GOT3 (cell line): ENCODE measurements at regions not wholly inside any gene's neighbourhood (a gene's known extent, or its start where the extent isn't known, plus 50 kb on each side); places are given as distances from the start of the nearest gene placed in this dataset.

ENCODE experiments used
- DNase-seq: peaks from one replicate; lab custom pipeline; 2025; ENCODE audit warnings: mixed read lengths; lab: John Stamatoyannopoulos, UW

- DNase-seq, result no peak
Measured at GRCh38 chr18:56278421-56279003, 359.9 kb downstream of the TXNL1 start.

- no peak for DNase-seq
Measured at GRCh38 chr18:56276466-56276865, 361.9 kb downstream of the TXNL1 start.

DNA sequence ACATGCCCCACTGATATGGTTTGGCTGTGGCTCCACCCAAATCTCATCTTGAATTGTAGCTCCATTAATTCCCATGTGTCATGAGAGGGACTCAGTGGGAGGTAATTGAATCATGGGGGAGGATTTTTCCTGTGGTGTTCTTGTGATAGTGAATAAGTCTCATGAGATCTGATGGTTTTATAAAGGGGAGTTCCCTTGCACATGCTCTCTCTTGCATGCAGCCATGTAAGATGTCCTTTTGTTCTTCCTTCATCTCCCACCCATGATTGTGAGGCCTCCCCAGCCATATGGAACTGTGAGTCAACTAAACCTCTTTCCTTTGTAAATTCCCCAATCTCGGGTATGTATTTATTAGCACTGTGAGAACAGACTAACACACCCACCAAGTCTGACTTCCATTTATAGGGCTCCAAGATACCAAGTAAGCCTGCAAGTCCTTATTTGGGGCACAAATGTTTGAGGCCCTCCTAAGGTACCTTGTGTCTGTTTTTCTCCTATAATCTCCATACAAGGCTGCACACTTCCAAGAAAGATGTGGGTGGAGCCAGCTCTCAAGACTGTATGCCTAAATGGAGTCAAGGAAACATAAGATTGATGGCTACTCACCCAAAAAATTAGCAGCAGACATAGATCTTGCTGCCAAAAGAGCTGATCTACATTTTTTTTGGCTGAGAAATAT, 364.7 kb downstream of the TXNL1 start:
- no peak for DNase-seq

- no peak for DNase-seq
Measured at GRCh38 chr18:56270671-56271250, 367.6 kb downstream of the TXNL1 start.

DNA sequence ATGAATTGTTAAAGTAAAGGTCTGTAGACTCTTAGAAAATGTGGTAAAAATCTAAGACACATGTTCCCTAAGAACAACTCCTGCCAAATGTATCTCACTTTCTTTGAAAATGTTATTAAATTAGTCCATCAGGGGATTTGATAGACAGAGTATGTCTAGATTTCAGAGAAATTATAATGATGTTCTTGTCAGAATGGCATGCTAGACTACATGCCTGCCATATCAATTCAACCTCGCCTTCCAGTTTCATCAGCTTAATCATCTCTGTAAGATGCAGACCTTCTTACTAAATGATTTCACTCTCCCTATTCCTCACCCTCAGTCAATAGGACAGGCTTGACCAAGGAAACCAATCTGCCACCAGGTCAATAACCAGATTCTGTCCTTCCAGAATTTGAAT, 368.4 kb downstream of the TXNL1 start:
- no peak for DNase-seq

- no peak for DNase-seq
Measured at GRCh38 chr18:56268952-56269351, 369.4 kb downstream of the TXNL1 start.

DNA sequence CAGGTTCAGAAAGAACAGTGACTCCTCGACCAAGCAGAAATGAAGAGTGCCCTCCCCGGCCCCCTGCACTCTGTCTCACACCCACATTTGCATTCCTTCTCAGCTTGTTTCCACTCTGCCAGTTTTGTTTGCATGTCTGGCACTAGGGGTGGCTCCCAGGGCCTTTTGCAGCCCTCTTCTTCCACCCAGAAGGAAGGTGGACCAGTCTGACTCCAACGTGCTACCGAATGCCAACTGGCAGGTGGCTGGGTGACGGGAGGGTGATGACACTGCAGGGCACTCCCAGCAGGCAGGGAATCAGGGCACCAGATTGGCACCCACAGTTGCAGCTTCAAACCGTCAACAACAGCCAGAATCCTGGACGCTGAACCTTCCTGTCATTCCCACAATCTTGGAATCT, 371.1 kb downstream of the TXNL1 start:
- no peak for DNase-seq

DNA sequence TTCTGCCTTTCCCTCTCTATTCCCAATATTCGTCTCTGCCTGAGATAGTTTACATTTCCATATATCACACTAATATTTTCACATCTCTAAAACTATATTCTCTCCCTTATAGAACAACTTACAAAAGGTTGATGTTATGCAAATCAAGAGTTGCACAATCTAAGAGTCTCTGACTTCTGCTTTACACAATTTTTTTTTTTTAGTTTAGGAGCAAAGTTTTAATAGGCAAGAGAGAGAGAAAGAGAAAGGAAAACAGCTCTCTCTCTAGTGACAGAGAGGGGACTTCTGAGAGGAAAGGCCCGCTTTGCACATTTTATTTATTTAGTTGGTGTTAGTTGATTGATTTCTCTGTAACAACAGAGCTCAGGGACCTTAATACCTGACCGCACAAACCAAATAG, 380.2 kb downstream of the TXNL1 start:
- DNase-seq, result no peak

DNA sequence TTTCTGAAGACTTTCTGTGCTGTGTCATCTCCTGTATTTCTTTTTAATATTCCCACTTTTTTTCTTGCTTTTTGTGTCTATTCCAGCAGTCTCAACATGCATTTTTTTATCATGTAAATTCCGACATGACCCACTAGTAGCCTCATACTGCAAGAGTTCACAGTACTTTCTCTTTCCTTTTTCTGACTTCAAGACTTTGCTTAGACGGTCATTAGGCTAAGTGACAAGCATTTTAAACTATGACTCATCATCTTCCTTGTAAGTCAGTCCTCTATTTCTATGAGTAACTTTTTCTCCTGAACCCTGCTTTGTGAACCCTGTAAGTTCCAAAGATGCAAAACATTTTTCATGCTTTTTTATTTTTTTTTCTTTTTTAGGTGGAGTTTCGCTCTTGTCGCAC, 381.2 kb downstream of the TXNL1 start:
- DNase-seq, result no peak

GRCh38 chr18:56256659-56257058, 381.7 kb downstream of the TXNL1 start:
- DNase-seq, result no peak

- DNase-seq, result no peak
Measured at GRCh38 chr18:56255381-56255780, 383.0 kb downstream of the TXNL1 start.

DNA sequence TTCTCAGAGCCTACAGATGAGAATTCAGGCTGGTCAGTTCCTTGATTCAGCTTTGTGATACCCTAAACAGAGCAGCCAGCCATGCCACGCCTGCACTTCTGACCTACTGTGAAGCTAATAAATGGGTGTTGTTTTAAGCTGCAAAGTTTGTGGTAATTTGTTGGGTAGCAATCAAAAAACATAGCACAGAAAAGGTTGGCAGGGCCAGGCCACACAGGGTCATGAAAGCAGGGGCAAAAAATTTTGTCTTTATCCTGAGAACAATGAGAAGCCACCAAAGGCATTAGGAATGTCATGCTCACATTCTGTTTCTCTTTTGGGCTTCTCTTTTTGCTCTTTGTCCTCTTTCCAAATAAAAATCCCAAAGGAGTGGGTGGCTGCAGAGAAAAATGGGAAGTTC, 385.9 kb downstream of the TXNL1 start:
- no peak for DNase-seq

- DNase-seq, result no peak
Measured at GRCh38 chr18:56248610-56249235, 389.7 kb downstream of the TXNL1 start.

DNA sequence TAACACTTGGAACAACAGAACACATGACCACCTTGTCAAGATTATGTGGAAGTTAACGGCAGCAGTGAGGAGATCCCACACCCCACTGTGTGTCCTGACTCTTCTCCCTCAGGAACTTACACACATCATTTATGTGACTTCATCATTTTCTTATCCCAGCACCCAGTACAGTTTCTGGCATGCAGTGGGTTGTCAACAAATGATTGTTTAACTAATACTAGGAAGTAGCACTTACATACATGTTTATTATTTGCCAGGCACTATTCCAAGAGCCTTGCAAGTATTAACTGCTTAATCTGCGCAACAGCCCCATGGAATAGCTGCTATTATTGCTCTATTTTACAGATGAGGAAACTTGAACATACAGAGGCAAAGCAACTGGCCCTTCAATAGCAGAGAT, 391.5 kb downstream of the TXNL1 start:
- no peak for DNase-seq

GRCh38 chr18:56245866-56246580, 392.4 kb downstream of the TXNL1 start:
- DNase-seq, result no peak

DNA sequence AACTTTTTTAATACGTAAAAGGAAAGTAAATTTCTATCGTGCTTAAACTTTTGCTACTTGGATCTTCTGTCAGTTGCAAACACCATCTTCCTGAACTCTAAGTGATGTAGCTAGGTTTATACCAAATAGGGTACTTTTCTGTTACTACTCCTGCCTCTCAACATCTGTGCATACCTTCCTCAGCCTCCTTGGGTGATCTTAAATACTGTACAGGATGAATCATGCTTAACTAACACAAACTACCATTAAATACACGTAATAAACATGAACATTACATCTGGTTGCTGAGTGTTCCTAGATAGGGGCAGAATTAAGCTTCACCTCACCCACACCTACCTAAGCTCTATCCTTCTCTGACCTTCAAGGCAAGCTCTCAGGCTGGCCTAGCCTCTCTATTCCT, 398.0 kb downstream of the TXNL1 start:
- DNase-seq, result no peak

- no peak for DNase-seq
Measured at GRCh38 chr18:56238576-56238975, 399.8 kb downstream of the TXNL1 start.

GRCh38 chr18:56235481-56236013, 402.8 kb downstream of the TXNL1 start:
- DNase-seq, result no peak

DNA sequence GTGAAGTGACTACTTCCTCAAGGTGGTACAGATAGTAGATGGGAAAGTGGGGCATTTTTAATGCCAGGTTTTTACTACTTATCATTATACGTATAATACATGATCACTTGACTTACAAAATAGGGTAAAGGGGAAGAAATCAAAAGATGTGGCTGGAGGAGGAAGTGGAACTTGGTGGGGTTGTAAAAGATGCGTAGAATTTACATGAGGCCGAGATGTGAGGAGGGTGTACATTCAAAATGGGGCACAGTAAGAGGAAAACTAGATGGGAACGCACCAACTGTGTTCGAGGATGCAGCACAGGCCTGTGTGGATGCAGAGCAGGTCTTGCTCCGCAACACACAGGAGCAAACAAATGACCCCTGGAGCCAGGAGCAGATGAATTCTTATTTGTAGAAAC, 403.3 kb downstream of the TXNL1 start:
- DNase-seq, result no peak

GRCh38 chr18:56233595-56233994, 404.8 kb downstream of the TXNL1 start:
- DNase-seq, result no peak

- no peak for DNase-seq
Measured at GRCh38 chr18:56226025-56226424, 412.4 kb downstream of the TXNL1 start.
